ENCODE measurements at regions not wholly inside any gene's neighbourhood (a gene's known extent, or its start where the extent isn't known, plus 50 kb on each side); places are given as distances from the start of the nearest gene placed in this dataset.
"Not testable (repeated sequence)": the region's sequence is repeated elsewhere in the genome, so short reads cannot be mapped to it uniquely, and the experiment has no call there.

DNA sequence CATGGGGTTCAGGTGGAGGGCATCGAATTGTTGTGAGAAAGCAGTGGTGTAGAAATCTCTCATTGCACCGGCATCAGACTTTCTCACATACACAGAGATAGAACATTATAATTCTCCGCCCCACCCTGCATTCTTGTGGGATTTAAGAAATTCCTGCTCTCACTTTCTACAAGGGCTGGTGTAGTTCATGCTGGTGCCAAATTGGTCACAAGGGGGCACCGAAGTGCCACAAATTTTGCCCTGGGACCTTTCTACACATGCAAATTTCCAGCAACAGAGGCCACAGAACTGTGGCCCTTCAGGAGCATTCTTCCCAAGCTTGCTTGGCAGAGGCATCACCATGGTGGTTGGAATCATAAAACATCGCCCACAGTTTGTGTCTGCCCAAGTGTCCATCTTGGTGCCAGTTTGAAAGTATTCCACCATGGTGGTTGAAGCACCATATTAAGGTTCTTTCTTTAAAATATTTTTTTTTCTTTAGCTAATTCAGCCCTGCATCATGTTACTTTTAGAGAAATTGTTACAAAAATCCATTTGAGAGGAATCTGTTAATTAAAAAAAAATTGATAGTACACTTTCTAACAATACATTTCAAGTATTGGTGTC is 521.2 kb upstream of the FANCL start:
- no peaks in the 10 kb centered on the region for H3K27me3 ChIP-seq (ENCODE audit: control insufficient read depth, insufficient read depth, low read length)
- no peaks in the 10 kb centered on the region for H3K36me3 ChIP-seq (ENCODE audit: control insufficient read depth, insufficient read depth, low read length)
- DNase-seq (ENCODE audit: low read depth): peak; percentile 14
- peak; percentile 67 for TF ChIP-seq CTCF (IDR thresholded peaks at IDR 0.05; ENCODE audit: insufficient read depth, low read length, poor library complexity, severe bottlenecking)
- no peak overlapping the region for H3K4me3 ChIP-seq (ENCODE audit: low read depth, low read length)

GRCh38 chr2:58757971-58758370 is 516.8 kb upstream of the FANCL start:
- TF ChIP-seq CTCF (IDR thresholded peaks at IDR 0.05; ENCODE audit: insufficient read depth, low read length, poor library complexity, severe bottlenecking): no peak
- H3K36me3 ChIP-seq (ENCODE audit: control insufficient read depth, insufficient read depth, low read length): no peaks in the 10 kb centered on the region
- H3K27me3 ChIP-seq (ENCODE audit: control insufficient read depth, insufficient read depth, low read length): no peaks in the 10 kb centered on the region
- no peak overlapping the region for H3K4me3 ChIP-seq (ENCODE audit: low read depth, low read length)
- DNase-seq (ENCODE audit: low read depth): no peak

GRCh38 chr2:58756336-58756735 is 515.2 kb upstream of the FANCL start:
- no peaks in the 10 kb centered on the region for H3K27me3 ChIP-seq (ENCODE audit: control insufficient read depth, insufficient read depth, low read length)
- no peak for DNase-seq (ENCODE audit: low read depth)
- no peaks in the 10 kb centered on the region for H3K36me3 ChIP-seq (ENCODE audit: control insufficient read depth, insufficient read depth, low read length)
- no peak overlapping the region for H3K4me3 ChIP-seq (ENCODE audit: low read depth, low read length)
- no peak for TF ChIP-seq CTCF (IDR thresholded peaks at IDR 0.05; ENCODE audit: insufficient read depth, low read length, poor library complexity, severe bottlenecking)

GRCh38 chr2:58752507-58752906 is 511.4 kb upstream of the FANCL start:
- DNase-seq (ENCODE audit: low read depth); H3K27me3 ChIP-seq (ENCODE audit: control insufficient read depth, insufficient read depth, low read length); H3K4me3 ChIP-seq (ENCODE audit: low read depth, low read length); H3K36me3 ChIP-seq (ENCODE audit: control insufficient read depth, insufficient read depth, low read length): not testable (repeated sequence)

GRCh38 chr2:58751676-58752075 is 510.6 kb upstream of the FANCL start:
- H3K4me3 ChIP-seq (ENCODE audit: low read depth, low read length); H3K27me3 ChIP-seq (ENCODE audit: control insufficient read depth, insufficient read depth, low read length); DNase-seq (ENCODE audit: low read depth); H3K36me3 ChIP-seq (ENCODE audit: control insufficient read depth, insufficient read depth, low read length): not testable (repeated sequence)

GRCh38 chr2:58749041-58749440 is 507.9 kb upstream of the FANCL start:
- no peak overlapping the region for H3K4me3 ChIP-seq (ENCODE audit: low read depth, low read length)
- no peaks in the 10 kb centered on the region for H3K27me3 ChIP-seq (ENCODE audit: control insufficient read depth, insufficient read depth, low read length)
- no peaks in the 10 kb centered on the region for H3K36me3 ChIP-seq (ENCODE audit: control insufficient read depth, insufficient read depth, low read length)
- TF ChIP-seq CTCF (IDR thresholded peaks at IDR 0.05; ENCODE audit: insufficient read depth, low read length, poor library complexity, severe bottlenecking): no peak
- DNase-seq (ENCODE audit: low read depth): no peak

GRCh38 chr2:58745334-58745733 is 504.2 kb upstream of the FANCL start:
- DNase-seq (ENCODE audit: low read depth); H3K27me3 ChIP-seq (ENCODE audit: control insufficient read depth, insufficient read depth, low read length); H3K4me3 ChIP-seq (ENCODE audit: low read depth, low read length); H3K36me3 ChIP-seq (ENCODE audit: control insufficient read depth, insufficient read depth, low read length): not testable (repeated sequence)

All from kidney epithelial cell (primary cell).